ENCODE measurements at regions not wholly inside any gene's neighbourhood (a gene's known extent, or its start where the extent isn't known, plus 50 kb on each side); places are given as distances from the start of the nearest gene placed in this dataset.

DNA sequence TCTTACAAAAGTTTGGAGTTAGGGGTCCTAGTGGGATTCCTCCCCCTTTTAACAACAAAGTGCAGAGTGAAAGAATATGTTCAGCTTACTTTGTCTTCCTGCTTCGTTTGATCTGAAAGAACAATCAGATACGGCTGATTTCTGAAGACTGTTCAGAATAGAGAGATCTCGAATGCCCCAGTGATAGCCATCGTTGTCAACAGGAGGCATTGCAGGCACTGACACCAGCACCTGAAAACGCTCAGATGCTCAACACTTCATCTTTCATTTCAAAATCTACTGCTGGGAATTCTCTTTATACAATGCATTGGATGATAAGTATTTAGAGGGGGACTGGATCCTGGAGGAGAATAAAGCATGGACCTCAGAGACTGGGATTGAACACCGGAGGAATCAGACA lies 186.3 kb upstream of the TENM3 start:
- H3K27ac ChIP-seq (ENCODE audit: low read length): no peak overlapping the region
- H2AFZ ChIP-seq (ENCODE audit: low read length): no peak overlapping the region
- H4K20me1 ChIP-seq (ENCODE audit: insufficient read depth, low read depth, low read length): no peaks in the 10 kb centered on the region
- no peak overlapping the region for H3K4me3 ChIP-seq (ENCODE audit: low read length)
- H3K4me1 ChIP-seq (ENCODE audit: low read length): no peaks in the 10 kb centered on the region
- no peaks in the 10 kb centered on the region for H3K9me2 ChIP-seq (replicated peaks; ENCODE audit: insufficient read depth, low read length)
- no peak overlapping the region for H3K4me2 ChIP-seq (ENCODE audit: low read depth, low read length, poor library complexity, severe bottlenecking)
- H3K9me3 ChIP-seq (ENCODE audit: low read length): no peaks in the 10 kb centered on the region
- no peaks in the 10 kb centered on the region for H3K79me2 ChIP-seq (ENCODE audit: low read length)
- no peaks in the 10 kb centered on the region for H3K36me3 ChIP-seq (ENCODE audit: insufficient read depth, low read length)
- no peaks in the 10 kb centered on the region for H3K27me3 ChIP-seq (ENCODE audit: low read length)
- no peak for DNase-seq
- no peak overlapping the region for H3K9ac ChIP-seq (ENCODE audit: low read length)

DNA sequence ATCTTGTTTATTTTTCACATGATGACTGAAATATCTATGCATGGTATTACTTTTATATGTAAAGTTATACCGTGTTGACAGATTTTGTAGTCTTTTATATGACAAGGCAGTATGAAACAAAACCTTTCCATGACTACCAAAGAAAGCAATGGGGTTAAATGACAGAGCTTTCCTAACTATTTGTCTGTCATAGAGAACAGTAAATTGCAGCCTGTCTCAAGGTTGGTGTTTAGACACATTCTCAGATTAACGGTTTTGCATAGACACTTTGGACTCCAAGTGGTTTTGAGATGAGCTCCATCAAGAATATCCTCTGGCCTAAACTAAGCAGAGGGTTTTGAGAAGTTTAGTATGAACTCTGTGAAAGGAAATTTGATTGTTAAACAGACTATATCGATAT lies 180.7 kb upstream of the TENM3 start:
- Histone ChIP-seq H3K4me3 (ENCODE audit: low read length) (no peak overlapping the region), H3K4me2 (ENCODE audit: low read depth, low read length, poor library complexity, severe bottlenecking) (no peak overlapping the region), H3K4me1 (ENCODE audit: low read length) (no peaks in the 10 kb centered on the region), H3K36me3 (ENCODE audit: insufficient read depth, low read length) (no peaks in the 10 kb centered on the region), H3K27me3 (ENCODE audit: low read length) (no peaks in the 10 kb centered on the region), H3K79me2 (ENCODE audit: low read length) (no peaks in the 10 kb centered on the region), H3K9me3 (ENCODE audit: low read length) (no peaks in the 10 kb centered on the region), H4K20me1 (ENCODE audit: insufficient read depth, low read depth, low read length) (no peaks in the 10 kb centered on the region), H3K9me2 (replicated peaks; ENCODE audit: insufficient read depth, low read length) (no peaks in the 10 kb centered on the region), H3K9ac (ENCODE audit: low read length) (no peak overlapping the region), H2AFZ (ENCODE audit: low read length) (no peak overlapping the region), H3K27ac (ENCODE audit: low read length) (no peak overlapping the region)
- no peak for DNase-seq

- no peak overlapping the region for H2AFZ ChIP-seq (ENCODE audit: low read length)
Measured at GRCh38 chr4:182062936-182063335, 180.3 kb upstream of the TENM3 start.

GRCh38 chr4:182063651-182064050 lies 179.6 kb upstream of the TENM3 start:
- H3K4me3 ChIP-seq (ENCODE audit: low read length): no peak overlapping the region
- no peaks in the 10 kb centered on the region for H3K36me3 ChIP-seq (ENCODE audit: insufficient read depth, low read length)
- H3K9me3 ChIP-seq (ENCODE audit: low read length): no peaks in the 10 kb centered on the region
- no peaks in the 10 kb centered on the region for H3K79me2 ChIP-seq (ENCODE audit: low read length)
- H4K20me1 ChIP-seq (ENCODE audit: insufficient read depth, low read depth, low read length): no peaks in the 10 kb centered on the region
- no peak overlapping the region for H3K4me2 ChIP-seq (ENCODE audit: low read depth, low read length, poor library complexity, severe bottlenecking)
- H3K9me2 ChIP-seq (replicated peaks; ENCODE audit: insufficient read depth, low read length): no peaks in the 10 kb centered on the region
- no peak for DNase-seq
- H3K27me3 ChIP-seq (ENCODE audit: low read length): no peaks in the 10 kb centered on the region
- H3K9ac ChIP-seq (ENCODE audit: low read length): no peak overlapping the region
- no peak overlapping the region for H3K27ac ChIP-seq (ENCODE audit: low read length)
- H2AFZ ChIP-seq (ENCODE audit: low read length): no peak overlapping the region
- H3K4me1 ChIP-seq (ENCODE audit: low read length): no peaks in the 10 kb centered on the region

More at GRCh38 chr4:182062936-182063335, 180.3 kb upstream of the TENM3 start:
- no peak overlapping the region for H3K9ac ChIP-seq (ENCODE audit: low read length)
- no peaks in the 10 kb centered on the region for H3K9me3 ChIP-seq (ENCODE audit: low read length)
- no peak overlapping the region for H3K27ac ChIP-seq (ENCODE audit: low read length)
- DNase-seq: no peak
- H3K4me2 ChIP-seq (ENCODE audit: low read depth, low read length, poor library complexity, severe bottlenecking): no peak overlapping the region
- H3K4me3 ChIP-seq (ENCODE audit: low read length): no peak overlapping the region
- no peaks in the 10 kb centered on the region for H3K4me1 ChIP-seq (ENCODE audit: low read length)
- H3K79me2 ChIP-seq (ENCODE audit: low read length): no peaks in the 10 kb centered on the region
- H4K20me1 ChIP-seq (ENCODE audit: insufficient read depth, low read depth, low read length): no peaks in the 10 kb centered on the region
- no peaks in the 10 kb centered on the region for H3K36me3 ChIP-seq (ENCODE audit: insufficient read depth, low read length)
- H3K27me3 ChIP-seq (ENCODE audit: low read length): no peaks in the 10 kb centered on the region
- no peaks in the 10 kb centered on the region for H3K9me2 ChIP-seq (replicated peaks; ENCODE audit: insufficient read depth, low read length)

DNA sequence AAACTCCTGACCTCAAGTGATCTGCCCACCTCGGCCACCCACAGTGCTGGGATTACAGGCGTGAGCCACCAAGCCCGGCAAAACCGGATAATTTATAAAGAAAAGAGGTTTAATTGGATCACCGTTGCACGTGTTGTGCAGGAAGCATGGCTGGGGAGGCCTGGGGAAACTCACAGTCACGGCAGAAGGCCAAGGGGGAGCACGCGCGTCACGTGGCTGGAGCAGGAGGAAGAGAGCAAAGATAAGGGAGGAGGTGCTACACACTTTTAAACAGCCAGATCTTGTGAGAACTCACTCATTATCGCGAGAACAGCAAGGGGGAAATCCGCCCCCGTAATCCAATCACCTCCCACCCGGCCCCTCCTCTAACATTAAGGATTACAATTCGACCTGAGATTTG lies 177.9 kb upstream of the TENM3 start:
- DNase-seq: no peak
- no peaks in the 10 kb centered on the region for H3K27me3 ChIP-seq (ENCODE audit: low read length)
- H3K4me3 ChIP-seq (ENCODE audit: low read length): no peak overlapping the region
- no peak overlapping the region for H3K4me2 ChIP-seq (ENCODE audit: low read depth, low read length, poor library complexity, severe bottlenecking)
- H4K20me1 ChIP-seq (ENCODE audit: insufficient read depth, low read depth, low read length): no peaks in the 10 kb centered on the region
- no peaks in the 10 kb centered on the region for H3K79me2 ChIP-seq (ENCODE audit: low read length)
- H2AFZ ChIP-seq (ENCODE audit: low read length): no peak overlapping the region
- no peak overlapping the region for H3K27ac ChIP-seq (ENCODE audit: low read length)
- no peaks in the 10 kb centered on the region for H3K4me1 ChIP-seq (ENCODE audit: low read length)
- H3K9me2 ChIP-seq (replicated peaks; ENCODE audit: insufficient read depth, low read length): no peaks in the 10 kb centered on the region
- no peak overlapping the region for H3K9ac ChIP-seq (ENCODE audit: low read length)
- H3K36me3 ChIP-seq (ENCODE audit: insufficient read depth, low read length): no peaks in the 10 kb centered on the region
- no peaks in the 10 kb centered on the region for H3K9me3 ChIP-seq (ENCODE audit: low read length)

- Histone ChIP-seq H3K36me3 (ENCODE audit: insufficient read depth, low read length) (no peaks in the 10 kb centered on the region), H2AFZ (ENCODE audit: low read length) (no peak overlapping the region), H3K4me1 (ENCODE audit: low read length) (no peaks in the 10 kb centered on the region), H3K9ac (ENCODE audit: low read length) (no peak overlapping the region), H3K9me2 (replicated peaks; ENCODE audit: insufficient read depth, low read length) (no peaks in the 10 kb centered on the region), H3K27ac (ENCODE audit: low read length) (no peak overlapping the region), H3K4me2 (ENCODE audit: low read depth, low read length, poor library complexity, severe bottlenecking) (no peak overlapping the region), H3K9me3 (ENCODE audit: low read length) (no peaks in the 10 kb centered on the region), H3K79me2 (ENCODE audit: low read length) (no peaks in the 10 kb centered on the region), H4K20me1 (ENCODE audit: insufficient read depth, low read depth, low read length) (no peaks in the 10 kb centered on the region), H3K27me3 (ENCODE audit: low read length) (no peaks in the 10 kb centered on the region), H3K4me3 (ENCODE audit: low read length) (no peak overlapping the region)
- no peak for DNase-seq
Measured at GRCh38 chr4:182066037-182066436, 177.2 kb upstream of the TENM3 start.

GRCh38 chr4:182067828-182068227 lies 175.4 kb upstream of the TENM3 start:
- Histone ChIP-seq H3K4me2 (ENCODE audit: low read depth, low read length, poor library complexity, severe bottlenecking) (no peak overlapping the region), H2AFZ (ENCODE audit: low read length) (no peak overlapping the region), H3K4me1 (ENCODE audit: low read length) (no peaks in the 10 kb centered on the region), H4K20me1 (ENCODE audit: insufficient read depth, low read depth, low read length) (no peaks in the 10 kb centered on the region), H3K79me2 (ENCODE audit: low read length) (no peaks in the 10 kb centered on the region), H3K27me3 (ENCODE audit: low read length) (no peaks in the 10 kb centered on the region), H3K9me2 (replicated peaks; ENCODE audit: insufficient read depth, low read length) (no peaks in the 10 kb centered on the region), H3K9ac (ENCODE audit: low read length) (no peak overlapping the region), H3K9me3 (ENCODE audit: low read length) (no peaks in the 10 kb centered on the region), H3K27ac (ENCODE audit: low read length) (no peak overlapping the region), H3K4me3 (ENCODE audit: low read length) (no peak overlapping the region), H3K36me3 (ENCODE audit: insufficient read depth, low read length) (no peaks in the 10 kb centered on the region)
- no peak for DNase-seq

DNA sequence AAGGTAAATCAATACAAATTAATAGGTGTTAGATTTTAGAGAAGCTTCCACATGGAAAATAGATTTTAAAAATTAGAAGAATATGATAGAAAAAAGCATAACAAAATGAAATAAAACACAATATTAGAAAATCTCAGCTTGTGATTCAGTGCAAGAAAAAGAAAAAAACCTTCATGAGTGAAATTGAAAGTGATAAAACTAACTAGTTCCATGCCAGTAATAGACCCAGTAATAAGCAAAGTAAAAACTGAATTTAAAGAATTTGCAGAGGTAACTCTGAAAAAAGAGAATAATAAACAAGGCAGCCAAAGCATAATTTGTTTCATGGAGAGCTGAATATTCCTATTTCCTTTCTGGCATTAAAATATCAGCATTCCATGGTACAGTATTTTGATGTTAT lies 174.3 kb upstream of the TENM3 start:
- no peaks in the 10 kb centered on the region for H3K27me3 ChIP-seq (ENCODE audit: low read length)
- H3K4me3 ChIP-seq (ENCODE audit: low read length): no peak overlapping the region
- H4K20me1 ChIP-seq (ENCODE audit: insufficient read depth, low read depth, low read length): no peaks in the 10 kb centered on the region
- H3K9ac ChIP-seq (ENCODE audit: low read length): no peak overlapping the region
- H3K4me1 ChIP-seq (ENCODE audit: low read length): no peaks in the 10 kb centered on the region
- DNase-seq: no peak
- H2AFZ ChIP-seq (ENCODE audit: low read length): no peak overlapping the region
- no peak overlapping the region for H3K27ac ChIP-seq (ENCODE audit: low read length)
- H3K4me2 ChIP-seq (ENCODE audit: low read depth, low read length, poor library complexity, severe bottlenecking): no peak overlapping the region
- no peaks in the 10 kb centered on the region for H3K79me2 ChIP-seq (ENCODE audit: low read length)
- no peaks in the 10 kb centered on the region for H3K9me2 ChIP-seq (replicated peaks; ENCODE audit: insufficient read depth, low read length)
- H3K9me3 ChIP-seq (ENCODE audit: low read length): no peaks in the 10 kb centered on the region
- H3K36me3 ChIP-seq (ENCODE audit: insufficient read depth, low read length): no peaks in the 10 kb centered on the region

DNA sequence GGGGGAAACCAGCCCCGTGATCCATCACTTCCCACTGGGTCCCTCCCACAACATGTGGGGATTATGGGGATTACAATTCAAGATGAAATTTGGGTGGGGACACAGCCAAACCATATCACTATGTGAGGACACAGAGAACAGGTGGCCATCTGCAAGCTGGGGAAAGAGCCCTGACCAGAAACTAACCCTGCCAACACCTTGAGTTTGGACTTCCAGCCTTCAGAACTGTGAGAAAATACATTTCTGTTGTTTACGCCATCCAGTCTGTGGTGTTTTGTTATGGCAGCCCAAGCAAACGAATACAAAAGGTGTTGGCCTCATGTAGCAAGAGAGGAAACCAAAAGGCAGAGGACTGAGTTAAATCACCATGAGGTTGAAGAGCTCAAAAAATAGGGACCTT lies 169.9 kb upstream of the TENM3 start:
- Histone ChIP-seq H3K4me3 (ENCODE audit: low read length) (no peak overlapping the region), H4K20me1 (ENCODE audit: insufficient read depth, low read depth, low read length) (no peaks in the 10 kb centered on the region), H3K4me1 (ENCODE audit: low read length) (no peaks in the 10 kb centered on the region), H3K27ac (ENCODE audit: low read length) (no peak overlapping the region), H3K79me2 (ENCODE audit: low read length) (no peaks in the 10 kb centered on the region), H2AFZ (ENCODE audit: low read length) (no peak overlapping the region), H3K9me3 (ENCODE audit: low read length) (no peaks in the 10 kb centered on the region), H3K9me2 (replicated peaks; ENCODE audit: insufficient read depth, low read length) (no peaks in the 10 kb centered on the region), H3K4me2 (ENCODE audit: low read depth, low read length, poor library complexity, severe bottlenecking) (no peak overlapping the region), H3K36me3 (ENCODE audit: insufficient read depth, low read length) (no peaks in the 10 kb centered on the region), H3K9ac (ENCODE audit: low read length) (no peak overlapping the region), H3K27me3 (ENCODE audit: low read length) (no peaks in the 10 kb centered on the region)
- no peak for DNase-seq
